Stimulated activated naive CD8-positive, alpha-beta T cell treated with anti-CD3 and anti-CD28 coated beads, Interleukin-15, Interleukin-2, amounts not matched to agents 100 ng/mL and 50 ng/mL, for 24 hours (primary cell): ENCODE measurements at regions not wholly inside any gene's neighbourhood (a gene's known extent, or its start where the extent isn't known, plus 50 kb on each side); places are given as distances from the start of the nearest gene placed in this dataset.

ENCODE experiments used
- H3K27ac Mint-ChIP-seq: one replicate; pipeline ENCODE4 v1.8.0; 2021; ENCODE audit warnings: mild to moderate bottlenecking, mixed read lengths
- H3K27me3 Mint-ChIP-seq: one replicate; pipeline ENCODE4 v1.8.0; 2021; ENCODE audit warnings: mixed read lengths
- H3K36me3 Mint-ChIP-seq: one replicate; pipeline ENCODE4 v1.8.0; 2021; ENCODE audit warnings: low read depth, mixed read lengths
- H3K4me1 Mint-ChIP-seq: one replicate; pipeline ENCODE4 v1.8.0; 2021; ENCODE audit warnings: low read depth, mixed read lengths
- H3K4me3 Mint-ChIP-seq: one replicate; pipeline ENCODE4 v1.8.0; 2021; ENCODE audit warnings: mild to moderate bottlenecking, mixed read lengths
- H3K9me3 Mint-ChIP-seq: one replicate; pipeline ENCODE4 v1.8.0; 2021; ENCODE audit warnings: mixed read lengths

DNA sequence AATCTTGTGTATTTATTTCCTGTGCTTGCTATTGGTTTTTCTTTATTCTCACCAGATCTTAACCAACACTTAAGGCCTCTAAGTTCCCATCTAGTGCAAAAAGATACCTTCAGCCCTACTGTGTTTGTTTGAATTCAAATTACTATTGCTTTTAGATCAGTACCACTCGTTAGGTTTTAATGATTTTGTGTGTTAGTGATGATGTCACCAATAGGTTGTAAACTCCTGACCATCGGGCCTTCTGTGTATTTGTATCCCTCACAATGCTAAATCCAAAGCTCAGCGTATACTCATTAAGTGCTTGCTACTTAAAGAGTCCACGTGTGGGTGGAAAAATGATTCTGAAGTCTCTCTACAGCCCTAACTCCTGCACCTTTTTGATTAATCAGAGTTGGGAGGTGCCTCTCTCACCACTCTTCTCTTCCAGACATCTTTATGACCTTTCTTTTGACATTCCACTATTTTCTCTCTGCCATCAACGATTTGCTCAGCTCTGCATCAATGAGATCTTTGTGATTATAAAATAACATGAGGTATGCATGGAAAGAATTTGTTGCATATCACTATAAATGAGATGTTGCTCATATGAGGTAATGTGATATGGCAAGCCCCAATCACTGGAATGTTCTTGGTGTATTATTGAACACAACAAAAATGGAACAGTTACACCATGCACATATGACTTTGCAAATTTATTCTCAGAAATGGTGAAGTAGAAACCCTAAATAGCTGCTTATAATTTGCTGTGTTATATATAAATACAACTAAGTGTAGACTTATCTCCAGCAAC lies 55.1 kb upstream of the LAMA2 start:
- H3K27ac Mint-ChIP-seq: no peak overlapping the region
- peaks cover 10% of the 10 kb centered on the region for H3K9me3 Mint-ChIP-seq
- no peaks in the 10 kb centered on the region for H3K4me1 Mint-ChIP-seq
- peaks cover 17% of the 10 kb centered on the region for H3K27me3 Mint-ChIP-seq
- no peak overlapping the region for H3K4me3 Mint-ChIP-seq
- H3K36me3 Mint-ChIP-seq: no peaks in the 10 kb centered on the region

- H3K4me3 Mint-ChIP-seq: no peak overlapping the region
- peaks cover 4% of the 10 kb centered on the region for H3K9me3 Mint-ChIP-seq
- no peak overlapping the region for H3K27ac Mint-ChIP-seq
- peaks cover 17% of the 10 kb centered on the region for H3K27me3 Mint-ChIP-seq
- no peaks in the 10 kb centered on the region for H3K4me1 Mint-ChIP-seq
- no peaks in the 10 kb centered on the region for H3K36me3 Mint-ChIP-seq
These were observed 56.3 kb upstream of the LAMA2 start for GRCh38 chr6:128826606-128827005.

DNA sequence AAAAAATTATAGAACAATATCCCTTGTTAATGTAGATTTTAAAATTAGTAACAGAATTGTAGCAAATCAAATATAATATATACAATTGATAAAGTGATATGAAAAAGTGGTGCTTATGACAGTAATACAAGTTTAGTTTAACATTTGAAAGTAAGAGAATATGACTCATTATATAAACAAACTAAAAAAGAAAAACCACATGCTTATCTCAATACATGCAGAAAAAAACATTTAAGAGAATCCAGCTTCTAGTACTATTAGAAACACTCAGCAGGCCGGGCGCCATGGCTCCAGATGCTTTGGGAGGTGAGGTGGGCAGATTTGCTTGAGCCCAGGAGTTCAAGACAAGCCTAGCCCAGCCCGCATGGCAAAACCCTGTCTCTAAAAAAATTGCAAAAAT lies 60.7 kb upstream of the LAMA2 start:
- H3K9me3 Mint-ChIP-seq: no peaks in the 10 kb centered on the region
- no peak overlapping the region for H3K4me3 Mint-ChIP-seq
- H3K27ac Mint-ChIP-seq: no peak overlapping the region
- H3K27me3 Mint-ChIP-seq: peaks cover 11% of the 10 kb centered on the region
- H3K36me3 Mint-ChIP-seq: no peaks in the 10 kb centered on the region
- H3K4me1 Mint-ChIP-seq: no peaks in the 10 kb centered on the region

DNA sequence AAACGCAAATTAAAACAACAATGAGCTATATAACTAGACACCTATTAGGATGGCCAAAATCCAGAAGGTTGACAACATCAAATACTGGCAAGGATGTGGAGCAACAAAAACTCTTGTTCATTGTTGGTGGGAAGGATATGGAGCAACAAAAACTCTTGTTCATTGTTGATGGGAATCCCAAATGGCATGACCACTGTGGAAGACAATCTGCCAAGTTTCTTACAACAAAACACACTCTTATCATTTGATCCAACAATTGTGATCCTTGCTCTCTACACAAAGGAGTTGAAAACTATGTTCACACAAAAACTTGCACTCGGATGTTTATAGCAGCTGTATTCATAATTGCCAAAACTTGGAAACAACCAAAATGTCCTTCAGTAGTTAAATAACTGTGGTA lies 61.8 kb upstream of the LAMA2 start:
- Mint-ChIP-seq H3K27me3 (peaks cover 11% of the 10 kb centered on the region), H3K27ac (no peak overlapping the region), H3K36me3 (no peaks in the 10 kb centered on the region), H3K4me1 (no peaks in the 10 kb centered on the region), H3K9me3 (peaks cover 4% of the 10 kb centered on the region), H3K4me3 (no peak overlapping the region)

- Mint-ChIP-seq H3K9me3 (no peaks in the 10 kb centered on the region), H3K4me1 (no peaks in the 10 kb centered on the region), H3K36me3 (no peaks in the 10 kb centered on the region)
These were observed 74.1 kb upstream of the LAMA2 start for GRCh38 chr6:128808856-128809255.

DNA sequence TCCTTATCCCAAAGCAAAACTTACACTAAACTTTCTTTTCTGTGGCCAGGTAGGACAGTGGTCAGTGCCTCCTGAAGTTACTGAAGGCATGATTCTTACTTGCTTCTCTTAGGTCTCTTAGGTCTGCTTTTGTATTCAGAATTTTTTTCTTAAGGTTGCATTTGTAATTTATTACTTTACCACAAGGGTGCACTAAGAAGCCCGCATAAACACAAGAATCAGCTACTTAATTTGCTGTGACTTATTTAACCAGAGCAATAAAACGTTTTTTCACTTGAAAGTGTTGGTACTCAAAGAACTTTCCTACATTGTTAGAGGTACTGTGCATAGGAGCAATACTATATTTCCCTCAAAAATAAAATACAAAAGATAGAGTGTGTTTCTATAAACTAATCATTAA lies 75.4 kb upstream of the LAMA2 start:
- Mint-ChIP-seq H3K27ac (no peak overlapping the region), H3K36me3 (no peaks in the 10 kb centered on the region), H3K4me1 (no peaks in the 10 kb centered on the region), H3K27me3 (peaks cover 16% of the 10 kb centered on the region), H3K9me3 (no peaks in the 10 kb centered on the region), H3K4me3 (no peak overlapping the region)

More at GRCh38 chr6:128808856-128809255, 74.1 kb upstream of the LAMA2 start:
- Mint-ChIP-seq H3K27me3 (peaks cover 16% of the 10 kb centered on the region), H3K27ac (no peak overlapping the region), H3K4me3 (no peak overlapping the region)

DNA sequence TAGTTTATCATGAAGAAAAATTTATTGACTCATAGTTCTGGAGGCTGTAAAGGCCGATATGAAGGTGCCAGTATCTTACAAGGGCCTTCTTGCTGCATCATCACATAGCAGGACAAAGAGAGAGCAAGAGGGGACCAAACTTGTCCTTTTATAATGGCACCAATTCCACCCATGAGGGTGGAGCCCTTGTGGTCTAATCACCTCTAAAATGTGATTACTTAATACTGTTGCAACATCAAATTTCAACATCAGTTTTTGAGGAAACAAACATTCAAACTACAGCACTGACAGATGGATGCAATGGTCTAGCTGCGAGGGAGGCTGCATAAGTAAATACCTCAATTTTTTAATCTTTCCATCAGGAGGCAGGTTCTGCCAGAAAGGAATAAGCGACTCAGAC lies 76.7 kb upstream of the LAMA2 start:
- peaks cover 9% of the 10 kb centered on the region for H3K27me3 Mint-ChIP-seq
- no peak overlapping the region for H3K27ac Mint-ChIP-seq
- peaks cover 5% of the 10 kb centered on the region for H3K9me3 Mint-ChIP-seq
- no peaks in the 10 kb centered on the region for H3K36me3 Mint-ChIP-seq
- H3K4me1 Mint-ChIP-seq: no peaks in the 10 kb centered on the region
- no peak overlapping the region for H3K4me3 Mint-ChIP-seq

- Mint-ChIP-seq H3K27ac (no peak overlapping the region), H3K4me3 (no peak overlapping the region), H3K36me3 (no peaks in the 10 kb centered on the region)
These were observed 79.0 kb upstream of the LAMA2 start for GRCh38 chr6:128803911-128804310.

DNA sequence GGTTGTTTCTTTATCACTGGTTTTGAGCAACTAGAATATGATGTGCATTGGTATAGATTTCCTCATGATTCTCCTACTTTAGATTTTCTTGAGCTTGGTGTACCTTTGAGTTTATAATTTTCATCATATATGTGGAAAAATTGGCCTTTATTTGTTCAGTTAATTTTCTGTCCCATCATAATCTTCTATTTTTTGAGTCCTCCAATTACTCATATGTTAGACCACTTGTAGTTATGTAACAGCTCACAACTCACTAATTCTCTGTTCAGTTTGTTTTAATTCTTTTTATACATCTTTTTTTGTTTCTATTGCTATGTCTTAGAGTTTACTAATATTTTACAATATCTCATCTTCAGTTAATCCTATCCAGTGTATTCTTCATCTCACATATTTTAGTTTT lies 81.3 kb upstream of the LAMA2 start:
- peaks cover 5% of the 10 kb centered on the region for H3K9me3 Mint-ChIP-seq
- no peaks in the 10 kb centered on the region for H3K4me1 Mint-ChIP-seq
- H3K27me3 Mint-ChIP-seq: peaks cover 6% of the 10 kb centered on the region
- H3K4me3 Mint-ChIP-seq: no peak overlapping the region
- no peaks in the 10 kb centered on the region for H3K36me3 Mint-ChIP-seq
- no peak overlapping the region for H3K27ac Mint-ChIP-seq

More at GRCh38 chr6:128803911-128804310, 79.0 kb upstream of the LAMA2 start:
- Mint-ChIP-seq H3K9me3 (peaks cover 5% of the 10 kb centered on the region), H3K27me3 (peaks cover 4% of the 10 kb centered on the region), H3K4me1 (no peaks in the 10 kb centered on the region)

DNA sequence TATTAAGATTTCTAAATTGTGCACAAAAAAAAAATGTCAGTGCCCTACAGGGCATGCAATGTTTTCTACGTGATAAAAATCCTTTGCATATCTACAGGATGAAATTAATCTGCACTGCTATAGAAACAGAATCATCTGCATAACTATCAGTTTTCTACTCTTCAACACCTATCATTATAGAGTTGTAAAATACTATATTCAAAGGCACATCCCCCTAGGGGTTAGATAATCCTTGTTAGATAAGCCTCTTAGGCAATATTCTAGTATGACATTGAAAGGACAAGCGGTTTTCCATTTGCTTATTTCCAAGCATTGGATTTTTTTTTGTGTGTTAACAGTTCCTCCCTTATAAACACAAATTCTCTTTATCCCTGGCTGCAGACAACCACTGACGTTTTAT lies 98.7 kb upstream of the LAMA2 start:
- Mint-ChIP-seq H3K27ac (no peak overlapping the region), H3K9me3 (no peaks in the 10 kb centered on the region), H3K4me3 (no peak overlapping the region), H3K36me3 (peaks cover 4% of the 10 kb centered on the region), H3K4me1 (no peaks in the 10 kb centered on the region), H3K27me3 (peaks cover under 1% of the 10 kb centered on the region)

GRCh38 chr6:128768187-128768586 lies 114.8 kb upstream of the LAMA2 start:
- peaks cover 4% of the 10 kb centered on the region for H3K27me3 Mint-ChIP-seq
- H3K9me3 Mint-ChIP-seq: peaks cover 7% of the 10 kb centered on the region
- no peaks in the 10 kb centered on the region for H3K4me1 Mint-ChIP-seq
- H3K4me3 Mint-ChIP-seq: no peak overlapping the region
- H3K27ac Mint-ChIP-seq: no peak overlapping the region
- no peaks in the 10 kb centered on the region for H3K36me3 Mint-ChIP-seq

DNA sequence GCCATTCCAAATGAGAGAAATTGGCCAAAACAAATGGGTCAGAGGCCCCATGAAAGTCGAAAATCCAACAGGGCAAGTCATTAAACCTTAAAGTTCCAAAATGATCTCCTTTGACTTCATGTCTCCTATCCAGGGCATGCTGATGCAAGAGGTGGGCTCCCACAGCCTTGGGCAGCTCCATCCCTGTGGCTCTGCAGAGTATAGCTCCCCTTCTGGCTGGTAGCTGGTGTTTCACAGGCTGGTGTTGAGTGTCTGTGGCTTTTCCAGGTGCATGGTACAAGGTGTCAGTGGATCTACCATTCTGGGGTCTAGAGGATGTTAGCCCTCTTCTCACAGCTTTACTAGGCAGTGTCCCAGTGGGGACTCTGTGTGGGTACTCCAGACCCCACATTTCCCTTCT lies 115.2 kb upstream of the LAMA2 start:
- peaks cover 4% of the 10 kb centered on the region for H3K27me3 Mint-ChIP-seq
- H3K4me1 Mint-ChIP-seq: no peaks in the 10 kb centered on the region
- H3K36me3 Mint-ChIP-seq: no peaks in the 10 kb centered on the region
- H3K4me3 Mint-ChIP-seq: no peak overlapping the region
- peaks cover 7% of the 10 kb centered on the region for H3K9me3 Mint-ChIP-seq
- H3K27ac Mint-ChIP-seq: no peak overlapping the region

DNA sequence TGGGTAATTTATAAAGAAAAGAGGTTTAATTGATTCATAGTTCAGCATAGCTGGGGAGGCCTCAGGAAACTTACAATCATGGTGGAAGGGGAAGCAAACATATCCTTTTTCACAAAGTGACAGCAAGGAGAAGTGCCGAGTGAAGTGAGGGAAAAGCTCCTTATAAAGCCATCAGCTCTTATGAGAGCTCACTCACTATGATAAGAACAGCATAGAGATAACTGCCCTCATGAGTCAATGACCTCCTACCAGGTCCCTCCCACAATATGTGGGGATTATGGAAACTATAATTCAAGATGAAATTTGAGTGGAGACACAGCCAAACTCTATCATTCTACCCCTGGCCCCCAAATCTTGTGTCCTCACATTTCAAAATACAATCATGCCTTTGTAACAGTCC lies 115.8 kb upstream of the LAMA2 start:
- Mint-ChIP-seq H3K36me3 (no peaks in the 10 kb centered on the region), H3K27me3 (peaks cover 4% of the 10 kb centered on the region), H3K27ac (no peak overlapping the region), H3K4me3 (no peak overlapping the region), H3K9me3 (peaks cover 7% of the 10 kb centered on the region), H3K4me1 (no peaks in the 10 kb centered on the region)

- H3K36me3 Mint-ChIP-seq: no peaks in the 10 kb centered on the region
- no peak overlapping the region for H3K4me3 Mint-ChIP-seq
- no peaks in the 10 kb centered on the region for H3K4me1 Mint-ChIP-seq
- H3K27me3 Mint-ChIP-seq: peaks cover 4% of the 10 kb centered on the region
- H3K9me3 Mint-ChIP-seq: peaks cover 4% of the 10 kb centered on the region
- no peak overlapping the region for H3K27ac Mint-ChIP-seq
These were observed 119.2 kb upstream of the LAMA2 start for GRCh38 chr6:128763599-128764300.

DNA sequence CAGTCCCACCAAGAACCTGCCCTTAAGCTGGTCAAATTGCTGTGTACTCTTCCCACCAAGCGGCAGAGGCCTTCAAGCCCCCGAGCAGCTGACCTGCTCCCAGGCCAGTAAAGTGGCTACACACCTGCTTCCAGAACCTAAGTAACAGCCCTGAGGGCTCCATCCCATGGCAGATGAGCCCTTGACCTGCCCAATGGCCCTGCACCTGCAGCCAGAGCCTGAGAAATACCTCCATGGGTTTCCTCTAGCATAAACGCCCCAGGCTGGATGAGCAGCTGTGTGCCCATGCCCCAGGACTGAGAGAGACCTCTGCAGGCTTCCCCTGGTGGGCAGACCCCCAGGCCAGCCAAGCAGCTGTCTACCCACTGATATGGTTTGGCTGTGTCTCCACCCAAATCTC lies 123.0 kb upstream of the LAMA2 start:
- H3K27ac Mint-ChIP-seq: no peak overlapping the region
- H3K9me3 Mint-ChIP-seq: no peaks in the 10 kb centered on the region
- H3K36me3 Mint-ChIP-seq: no peaks in the 10 kb centered on the region
- peaks cover 3% of the 10 kb centered on the region for H3K27me3 Mint-ChIP-seq
- no peaks in the 10 kb centered on the region for H3K4me1 Mint-ChIP-seq
- no peak overlapping the region for H3K4me3 Mint-ChIP-seq
